Aorta (tissue), 5 donors: ENCODE measurements at regions not wholly inside any gene's neighbourhood (a gene's known extent, or its start where the extent isn't known, plus 50 kb on each side); places are given as distances from the start of the nearest gene placed in this dataset.
"Not testable (repeated sequence)": the region's sequence is repeated elsewhere in the genome, so short reads cannot be mapped to it uniquely, and the experiment has no call there.

Source experiments
- ATAC-seq: fragments of 200-7000 bp; cut with Tn5 transposase; one replicate; pipeline ENCODE4 v1.9.1; 2022; ENCODE audit warnings: moderate library complexity; ENCODE audit not compliant: low FRiP score
- DNase-seq, 2 donors: peaks; one replicate each; pipeline ENCODE4 v3.0.0-alpha.2; 2020
- H3K27ac ChIP-seq, 2 donors: one replicate each; pipeline ENCODE4 v1.5.1; 2013; ENCODE audit warnings: low read length in 2 of 2, mild to moderate bottlenecking in 2 of 2, moderate library complexity in 2 of 2, control low read depth in 1 of 2, inconsistent platforms in 1 of 2, low read depth in 1 of 2
- H3K27me3 ChIP-seq, 2 donors: one replicate each; pipeline ENCODE4 v1.6.1; 2013; ENCODE audit warnings: control low read depth in 1 of 2, low read length in 1 of 2, mild to moderate bottlenecking in 1 of 2, moderate library complexity in 1 of 2; ENCODE audit not compliant: insufficient read depth in 2 of 2, control insufficient read depth in 1 of 2
- H3K36me3 ChIP-seq, 2 donors: one replicate each; pipeline ENCODE4 v1.6.1; 2013; ENCODE audit warnings: control low read depth in 1 of 2, low read length in 1 of 2, mild to moderate bottlenecking in 1 of 2; ENCODE audit not compliant: insufficient read depth in 2 of 2, control insufficient read depth in 1 of 2
- H3K4me1 ChIP-seq, 2 donors: one replicate each; pipeline ENCODE4 v1.6.1; 2013; ENCODE audit warnings: low read length in 2 of 2, control low read depth in 1 of 2, mild to moderate bottlenecking in 1 of 2, moderate library complexity in 1 of 2; ENCODE audit not compliant: insufficient read depth in 2 of 2, control insufficient read depth in 1 of 2
- H3K4me3 ChIP-seq, 2 donors: one replicate each; pipeline ENCODE4 v1.5.1; 2013; ENCODE audit warnings: low read length in 2 of 2, control low read depth in 1 of 2, mild to moderate bottlenecking in 1 of 2
- H3K9me3 ChIP-seq: one replicate; pipeline ENCODE4 v1.6.1; 2013; ENCODE audit warnings: mild to moderate bottlenecking, low read length; ENCODE audit not compliant: control insufficient read depth
- WGBS, 2 donors: extraction: QIAGEN DNeasy Blood & Tissue Kit; methylation state at CpG; one replicate each; pipeline ENCODE4 v1.1.7; 2013; 5-methylcytosine and 5-hydroxymethylcytosine counted together
- intact Hi-C, 2 donors: fragments of 100-400 bp; cut with DNase I; formaldehyde crosslinking; loops; one replicate each; pipeline versions ENCODE4 v1.14.2 to v1.15.0; 2022
- donor health status: healthy with polysubstance abuse.
- donor health status: Bipolar disorder and iron deficiency.
- donor health status: DM: no; HTN: no; CAD: no.
- donor health status: DM: no; HTN: no; CAD: no.
- donor health status: DM: yes; HTN: yes; CAD: no.

GRCh38 chr2:184456693-184457092 lies 141.6 kb upstream of the ZNF804A start:
- DNase-seq, H3K9me3 ChIP-seq, ATAC-seq, H3K4me3 ChIP-seq, intact Hi-C loops, H3K4me1 ChIP-seq, H3K36me3 ChIP-seq, H3K27me3 ChIP-seq, H3K27ac ChIP-seq: not testable (repeated sequence)
- WGBS, 2 donors: 97 to 98% methylated on average over 10 of the region's 10 CpGs

DNA sequence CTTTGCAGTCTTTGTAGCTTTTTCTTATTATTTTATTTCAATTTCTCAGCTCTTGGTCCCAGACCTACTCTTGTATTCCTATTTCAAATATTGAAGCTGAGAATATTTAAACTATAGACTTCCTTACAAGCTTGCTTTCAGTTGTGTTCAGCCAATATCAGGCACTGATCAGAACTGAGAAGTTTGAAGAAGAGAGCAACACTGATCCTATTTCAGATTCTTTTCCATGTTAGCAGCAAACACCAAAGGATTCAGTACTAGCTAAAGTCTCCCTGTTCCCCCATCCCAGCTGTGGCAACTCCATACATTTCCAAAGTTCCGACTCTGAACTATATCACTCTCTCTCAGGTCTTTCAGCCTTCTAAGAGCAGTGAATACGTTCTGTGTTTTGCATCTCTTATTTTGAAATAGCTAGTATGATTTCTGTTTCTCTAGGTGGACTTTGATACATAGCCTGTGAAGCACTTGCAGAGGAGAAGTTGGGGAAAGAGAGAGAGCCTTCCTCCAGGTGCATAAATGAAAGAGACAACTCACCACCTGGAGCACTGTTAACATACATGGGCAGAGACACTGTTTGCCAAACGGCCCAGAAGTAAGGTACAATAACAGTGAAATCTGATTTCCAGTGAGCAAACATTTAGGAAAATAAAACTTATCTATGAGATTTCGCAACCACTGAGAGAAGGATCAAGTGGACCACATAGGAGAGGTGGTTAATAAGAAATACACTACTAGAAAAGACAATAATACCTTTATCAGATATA lies 135.0 kb upstream of the ZNF804A start:
- DNase-seq: no peak
- Histone ChIP-seq H3K4me3 (no peak overlapping the region), H3K27me3 (no peaks in the 10 kb centered on the region), H3K9me3 (no peaks in the 10 kb centered on the region), H3K4me1 (no peaks in the 10 kb centered on the region), H3K36me3 (no peaks in the 10 kb centered on the region), H3K27ac (no peak overlapping the region)
- 54 to 60% methylated on average over 4 of the region's 4 CpGs for whole genome bisulfite sequencing, 2 donors
- intact Hi-C loops: no loop called here
- ATAC-seq: no peak

GRCh38 chr2:184463866-184464248 lies 134.5 kb upstream of the ZNF804A start:
- intact Hi-C loops: no loop called here
- DNase-seq (no peak), ATAC-seq (no peak)
- Histone ChIP-seq H3K9me3 (no peaks in the 10 kb centered on the region), H3K27ac (no peak overlapping the region), H3K4me3 (no peak overlapping the region), H3K36me3 (no peaks in the 10 kb centered on the region), H3K27me3 (no peaks in the 10 kb centered on the region), H3K4me1 (no peaks in the 10 kb centered on the region)
- 90% methylated on average over 1 of the region's 1 CpG for WGBS, 2 donors

DNA sequence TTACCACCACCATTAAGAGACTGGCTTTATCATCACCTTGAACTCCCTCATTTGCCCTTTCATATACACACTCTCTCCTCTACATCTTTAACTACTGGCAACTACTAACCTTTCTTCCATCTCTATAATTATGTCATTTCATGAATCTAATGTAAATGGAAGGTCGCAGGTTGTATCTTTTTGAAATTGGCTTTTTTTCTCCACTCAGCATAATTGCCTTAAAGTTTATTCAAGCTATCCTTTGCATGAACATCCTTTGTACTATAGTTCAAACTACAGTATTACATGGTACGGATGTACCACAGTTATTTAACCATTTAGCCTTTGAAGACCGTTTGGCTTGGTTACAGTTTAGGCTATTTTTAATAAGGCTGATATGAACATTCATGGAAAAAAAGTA lies 129.5 kb upstream of the ZNF804A start:
- WGBS, 2 donors: 37 to 54% methylated on average over 3 of the region's 3 CpGs
- Histone ChIP-seq H3K27ac (no peak overlapping the region), H3K4me1 (no peaks in the 10 kb centered on the region), H3K9me3 (no peaks in the 10 kb centered on the region), H3K27me3 (no peaks in the 10 kb centered on the region), H3K36me3 (no peaks in the 10 kb centered on the region), H3K4me3 (no peak overlapping the region)
- ATAC-seq (no peak), DNase-seq (no peak)
- intact Hi-C loops: no loop called here

GRCh38 chr2:184472481-184472880 lies 125.8 kb upstream of the ZNF804A start:
- ATAC-seq: no peak
- Histone ChIP-seq H3K4me1 (no peaks in the 10 kb centered on the region), H3K27ac (no peak overlapping the region), H3K9me3 (no peaks in the 10 kb centered on the region), H3K36me3 (no peaks in the 10 kb centered on the region), H3K4me3 (no peak overlapping the region), H3K27me3 (no peaks in the 10 kb centered on the region)
- DNase-seq: no peak
- intact Hi-C loops: no loop called here
- WGBS, 2 donors: 79 to 90% methylated on average over 1 of the region's 1 CpG

DNA sequence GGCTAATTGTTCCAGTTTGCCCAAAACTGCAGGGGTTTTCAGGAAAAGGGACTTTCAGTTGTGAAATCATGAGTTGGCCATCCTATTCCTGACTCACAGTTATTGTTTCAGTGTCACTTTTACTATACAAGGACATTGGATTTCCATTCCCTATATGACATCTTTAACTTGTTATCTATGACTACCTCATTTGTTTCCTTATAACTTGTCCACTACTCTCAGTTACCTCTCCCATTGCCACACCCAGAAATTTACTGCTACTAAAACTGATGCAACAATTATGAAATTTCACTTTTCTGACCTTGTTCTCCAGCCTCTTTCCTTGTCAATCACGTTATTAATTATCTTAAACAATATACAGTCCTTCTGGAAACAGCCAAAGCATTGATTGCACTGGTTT lies 116.5 kb upstream of the ZNF804A start:
- Histone ChIP-seq H3K36me3 (no peaks in the 10 kb centered on the region), H3K4me3 (no peak overlapping the region), H3K27ac (no peak overlapping the region), H3K27me3 (no peaks in the 10 kb centered on the region), H3K4me1 (no peaks in the 10 kb centered on the region), H3K9me3 (no peaks in the 10 kb centered on the region)
- WGBS, 2 donors: 55 to 71% methylated on average over 1 of the region's 1 CpG
- DNase-seq (no peak), ATAC-seq (no peak)
- intact Hi-C loops: no loop called here

GRCh38 chr2:184498936-184499335 lies 99.4 kb upstream of the ZNF804A start:
- intact Hi-C loops: no loop called here

GRCh38 chr2:184504252-184504651 lies 94.1 kb upstream of the ZNF804A start:
- H3K9me3 ChIP-seq: no peaks in the 10 kb centered on the region
- no peaks in the 10 kb centered on the region for H3K4me1 ChIP-seq
- no peak overlapping the region for H3K27ac ChIP-seq
- intact Hi-C loops: no loop called here
- no peak for ATAC-seq
- no peaks in the 10 kb centered on the region for H3K36me3 ChIP-seq
- no peak for DNase-seq
- no peaks in the 10 kb centered on the region for H3K27me3 ChIP-seq
- no peak overlapping the region for H3K4me3 ChIP-seq

More at GRCh38 chr2:184498936-184499335, 99.4 kb upstream of the ZNF804A start:
- Histone ChIP-seq H3K4me1 (no peaks in the 10 kb centered on the region), H3K27ac (no peak overlapping the region), H3K9me3 (no peaks in the 10 kb centered on the region), H3K27me3 (no peaks in the 10 kb centered on the region), H3K4me3 (no peak overlapping the region), H3K36me3 (no peaks in the 10 kb centered on the region)
- 85 to 87% methylated on average over 2 of the region's 2 CpGs for WGBS, 2 donors
- ATAC-seq (no peak), DNase-seq (no peak)

GRCh38 chr2:184507254-184507653 lies 91.1 kb upstream of the ZNF804A start:
- ATAC-seq: no peak
- 88 to 89% methylated on average over 5 of the region's 5 CpGs for WGBS, 2 donors
- H3K27me3 ChIP-seq: no peaks in the 10 kb centered on the region
- no peak overlapping the region for H3K27ac ChIP-seq
- H3K4me3 ChIP-seq: no peak overlapping the region
- DNase-seq: no peak
- intact Hi-C loops: no loop called here
- H3K36me3 ChIP-seq: no peaks in the 10 kb centered on the region
- H3K9me3 ChIP-seq: no peaks in the 10 kb centered on the region
- no peaks in the 10 kb centered on the region for H3K4me1 ChIP-seq
